ENCODE measurements at regions not wholly inside any gene's neighbourhood (a gene's known extent, or its start where the extent isn't known, plus 50 kb on each side); places are given as distances from the start of the nearest gene placed in this dataset.
A peak's percentile ranks its signal among the peaks of the same experiment; 100 is the strongest.

DNA sequence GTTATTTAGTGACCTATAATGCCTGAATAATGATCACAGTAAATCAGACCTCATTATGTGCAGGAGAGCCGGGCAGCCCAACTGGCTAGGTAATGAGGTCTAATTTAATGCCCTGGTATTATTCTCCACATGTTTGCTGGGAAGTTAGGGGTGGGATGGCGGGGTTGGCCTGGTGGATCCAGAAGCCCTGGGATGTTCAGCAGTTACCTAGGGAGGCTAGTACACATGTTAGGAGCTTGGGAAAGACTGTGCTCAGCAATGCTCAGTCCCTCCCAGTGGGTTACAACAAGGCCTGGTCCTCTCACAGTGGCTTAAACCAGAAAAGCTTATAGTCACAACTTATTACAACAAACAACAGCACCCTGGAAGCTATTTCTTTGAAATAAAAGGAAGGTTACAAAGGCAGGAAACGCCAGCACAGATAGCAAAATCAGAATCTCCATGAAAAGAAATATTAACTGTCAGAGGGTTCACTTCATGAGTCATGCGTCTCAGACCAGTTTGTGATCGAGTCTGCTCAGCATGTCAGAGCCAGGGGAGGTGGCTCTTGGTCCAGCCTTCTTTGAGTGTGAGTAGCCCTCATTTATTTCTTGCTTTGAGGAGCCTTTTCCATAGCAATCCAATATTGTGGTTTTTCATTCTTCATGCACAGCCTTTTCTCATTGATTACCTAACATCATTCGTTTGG is 418.6 kb upstream of the NPVF start:
- intact Hi-C loops (cut with micrococcal nuclease) = no loop called here
- no peaks in the 10 kb centered on the region for H3K9me3 Mint-ChIP-seq
- ChIA-PET POLR2A (no interaction called here), CTCF (no interaction called here)
- H3K36me3 Mint-ChIP-seq (ENCODE audit: low read depth) = no peaks in the 10 kb centered on the region
- H3K4me3 Mint-ChIP-seq = no peak overlapping the region
- DNase-seq (no peak), ATAC-seq (no peak)
- H3K4me1 Mint-ChIP-seq (ENCODE audit: low read depth) = no peaks in the 10 kb centered on the region
- no peak for TF ChIP-seq CTCF (IDR thresholded peaks at IDR 0.05)
- no peak overlapping the region for H3K27ac Mint-ChIP-seq
- H3K27me3 Mint-ChIP-seq = no peaks in the 10 kb centered on the region

- intact Hi-C loops (cut with micrococcal nuclease) = no loop called here
- Mint-ChIP-seq H3K27ac (no peak overlapping the region), H3K4me1 (ENCODE audit: low read depth) (no peaks in the 10 kb centered on the region), H3K4me3 (no peak overlapping the region), H3K9me3 (no peaks in the 10 kb centered on the region), H3K36me3 (ENCODE audit: low read depth) (no peaks in the 10 kb centered on the region), H3K27me3 (no peaks in the 10 kb centered on the region)
- ChIA-PET POLR2A (no interaction called here), CTCF (no interaction called here)
- DNase-seq = no peak
- no peak for ATAC-seq
- TF ChIP-seq CTCF (IDR thresholded peaks at IDR 0.05) = no peak
Observed at GRCh38 chr7:25647872-25648271, 419.6 kb upstream of the NPVF start.

DNA sequence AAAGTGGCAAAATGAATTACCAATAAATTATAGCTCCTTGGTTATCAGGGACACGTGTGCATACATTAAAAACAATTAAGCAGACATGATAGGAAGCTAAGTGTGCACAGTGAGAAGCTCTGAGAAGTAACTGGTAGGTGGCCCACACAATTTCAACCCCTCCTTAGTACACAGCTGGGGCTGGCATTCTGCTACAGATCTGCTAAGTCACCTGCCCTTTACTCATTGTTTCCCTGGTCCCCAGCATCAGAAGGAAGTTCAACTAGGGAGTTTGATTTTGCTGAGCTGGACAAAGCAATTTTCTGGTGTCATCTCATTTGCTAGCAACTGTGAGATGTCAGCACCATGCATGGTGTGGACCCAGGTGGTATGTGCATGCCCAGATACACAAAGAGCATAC is 424.1 kb upstream of the NPVF start:
- ATAC-seq = no peak
- intact Hi-C loops (cut with micrococcal nuclease) = no loop called here
- Mint-ChIP-seq H3K4me3 (no peak overlapping the region), H3K4me1 (ENCODE audit: low read depth) (peaks cover 6% of the 10 kb centered on the region), H3K36me3 (ENCODE audit: low read depth) (no peaks in the 10 kb centered on the region), H3K27me3 (no peaks in the 10 kb centered on the region), H3K27ac (no peak overlapping the region), H3K9me3 (no peaks in the 10 kb centered on the region)
- ChIA-PET CTCF (no interaction called here), POLR2A (no interaction called here)
- DNase-seq = no peak
- TF ChIP-seq CTCF (IDR thresholded peaks at IDR 0.05) = no peak

- Mint-ChIP-seq H3K27ac (no peak overlapping the region), H3K27me3 (no peaks in the 10 kb centered on the region), H3K4me1 (ENCODE audit: low read depth) (peaks cover 6% of the 10 kb centered on the region), H3K36me3 (ENCODE audit: low read depth) (no peaks in the 10 kb centered on the region), H3K9me3 (no peaks in the 10 kb centered on the region), H3K4me3 (no peak overlapping the region)
- TF ChIP-seq CTCF (IDR thresholded peaks at IDR 0.05) = no peak
- intact Hi-C loops (cut with micrococcal nuclease) = no loop called here
- CTCF ChIA-PET = interaction anchor here (0.8 kb wide), 1 partner anchor 59 kb away, joined by 3 read pairs; no protein-coding TSS in a partner anchor
- POLR2A ChIA-PET = no interaction called here
- DNase-seq (no peak), ATAC-seq (no peak)
Observed at GRCh38 chr7:25653384-25653783, 425.1 kb upstream of the NPVF start.

GRCh38 chr7:25656071-25656470 is 427.8 kb upstream of the NPVF start:
- Mint-ChIP-seq H3K36me3 (ENCODE audit: low read depth) (no peaks in the 10 kb centered on the region), H3K4me3 (no peak overlapping the region), H3K27ac (no peak overlapping the region), H3K9me3 (no peaks in the 10 kb centered on the region), H3K27me3 (no peaks in the 10 kb centered on the region), H3K4me1 (ENCODE audit: low read depth) (peaks cover 6% of the 10 kb centered on the region)
- ATAC-seq (no peak), DNase-seq (peak; percentile 15)
- no peak for TF ChIP-seq CTCF (IDR thresholded peaks at IDR 0.05)
- ChIA-PET POLR2A (no interaction called here), CTCF (no interaction called here)
- intact Hi-C loops (cut with micrococcal nuclease) = no loop called here

Data from activated CD8-positive, alpha-beta T cell treated with anti-CD3 and anti-CD28 coated beads for 36 hours (primary cell).